Type B pancreatic cell (in vitro differentiated cells): ENCODE measurements at regions not wholly inside any gene's neighbourhood (a gene's known extent, or its start where the extent isn't known, plus 50 kb on each side); places are given as distances from the start of the nearest gene placed in this dataset.

Experiments
- DNase-seq: peaks from one replicate; pipeline ENCODE4 v3.0.0; 2021; ENCODE audit warnings: mixed read lengths; ENCODE audit not compliant: unreplicated experiment; ENCODE audit errors: extremely low spot score
- H3K27ac Mint-ChIP-seq: 2 replicates; pipeline ENCODE4 v1.8.0; 2021; ENCODE audit warnings: mild to moderate bottlenecking, mixed read lengths
- H3K27me3 Mint-ChIP-seq: 2 replicates; pipeline ENCODE4 v1.8.0; 2021; ENCODE audit warnings: mixed read lengths
- H3K36me3 Mint-ChIP-seq: 2 replicates; pipeline ENCODE4 v1.8.0; 2021; ENCODE audit warnings: mixed read lengths
- H3K4me1 Mint-ChIP-seq: one replicate; pipeline ENCODE4 v1.8.0; 2021; ENCODE audit warnings: mixed read lengths; ENCODE audit not compliant: unreplicated experiment
- H3K4me3 Mint-ChIP-seq: 2 replicates; pipeline ENCODE4 v1.8.0; 2021; ENCODE audit warnings: mild to moderate bottlenecking, mixed read lengths
- H3K9me3 Mint-ChIP-seq: 2 replicates; pipeline ENCODE4 v1.8.0; 2021; ENCODE audit warnings: mixed read lengths
- CTCF ChIP-seq: fragments of 200-600 bp; sonication (generic); conservative IDR thresholded peaks from 2 replicates; pipeline ENCODE4 v1.5.0; 2021; ENCODE audit warnings: antibody characterized with exemption, mild to moderate bottlenecking

- DNase-seq: no peak
- H3K36me3 Mint-ChIP-seq: no peaks in the 10 kb centered on the region
- no peak overlapping the region for H3K27ac Mint-ChIP-seq
- no peak overlapping the region for H3K4me3 Mint-ChIP-seq
- H3K4me1 Mint-ChIP-seq: no peaks in the 10 kb centered on the region
- no peak for TF ChIP-seq CTCF
- H3K9me3 Mint-ChIP-seq: no peaks in the 10 kb centered on the region
- H3K27me3 Mint-ChIP-seq: peaks cover 87% of the 10 kb centered on the region
Observed at GRCh38 chr1:17932164-17932563, 175.4 kb upstream of the IGSF21 start.

- Mint-ChIP-seq H3K27ac (no peak overlapping the region), H3K36me3 (no peaks in the 10 kb centered on the region), H3K27me3 (peaks cover 86% of the 10 kb centered on the region), H3K4me1 (no peaks in the 10 kb centered on the region), H3K9me3 (no peaks in the 10 kb centered on the region), H3K4me3 (no peak overlapping the region)
- no peak for DNase-seq
- no peak for TF ChIP-seq CTCF
Observed at GRCh38 chr1:17933501-17933900, 174.1 kb upstream of the IGSF21 start.

GRCh38 chr1:17933971-17934370 is 173.6 kb upstream of the IGSF21 start:
- no peak for TF ChIP-seq CTCF
- no peaks in the 10 kb centered on the region for H3K4me1 Mint-ChIP-seq
- no peak overlapping the region for H3K4me3 Mint-ChIP-seq
- H3K36me3 Mint-ChIP-seq: no peaks in the 10 kb centered on the region
- H3K27ac Mint-ChIP-seq: no peak overlapping the region
- no peaks in the 10 kb centered on the region for H3K9me3 Mint-ChIP-seq
- peaks cover 85% of the 10 kb centered on the region for H3K27me3 Mint-ChIP-seq
- DNase-seq: no peak

GRCh38 chr1:17935230-17935629 is 172.4 kb upstream of the IGSF21 start:
- Mint-ChIP-seq H3K9me3 (no peaks in the 10 kb centered on the region), H3K4me1 (no peaks in the 10 kb centered on the region), H3K27ac (no peak overlapping the region), H3K4me3 (no peak overlapping the region), H3K27me3 (peaks cover 77% of the 10 kb centered on the region), H3K36me3 (no peaks in the 10 kb centered on the region)
- DNase-seq: no peak
- no peak for TF ChIP-seq CTCF

GRCh38 chr1:17941431-17942189 is 166.0 kb upstream of the IGSF21 start:
- Mint-ChIP-seq H3K4me3 (no peak overlapping the region), H3K27me3 (peaks cover 36% of the 10 kb centered on the region), H3K27ac (no peak overlapping the region), H3K9me3 (no peaks in the 10 kb centered on the region), H3K4me1 (no peaks in the 10 kb centered on the region), H3K36me3 (no peaks in the 10 kb centered on the region)
- DNase-seq: no peak
- TF ChIP-seq CTCF: no peak
